Bronchial epithelial cell (primary cell): ENCODE measurements at regions not wholly inside any gene's neighbourhood (a gene's known extent, or its start where the extent isn't known, plus 50 kb on each side); places are given as distances from the start of the nearest gene placed in this dataset.

Experiments used
- DNase-seq: peaks from one replicate; pipeline ENCODE4 v3.0.0-alpha.2; 2010; ENCODE audit warnings: low read depth
- FAIRE-seq: peaks from 2 replicates; lab custom pipeline; 2011; peaks lifted over from hg19 to GRCh38; lab: Jason Lieb, UNC
- H3K27me3 ChIP-seq: 2 replicates; pipeline ENCODE4 v1.5.1; 2011; ENCODE audit warnings: low read length; ENCODE audit not compliant: control insufficient read depth, insufficient read depth
- H3K36me3 ChIP-seq: 2 replicates; pipeline ENCODE4 v1.5.1; 2011; ENCODE audit warnings: low read length; ENCODE audit not compliant: control insufficient read depth, insufficient read depth
- H3K4me3 ChIP-seq: 2 replicates; pipeline ENCODE4 v1.5.1; 2011; ENCODE audit warnings: mild to moderate bottlenecking, low read depth, low read length, control low read depth
- CTCF ChIP-seq: IDR thresholded peaks from 2 replicates; pipeline ENCODE4 v1.5.1; 2011; ENCODE audit warnings: mild to moderate bottlenecking, moderate library complexity, low read length, control low read depth, inconsistent platforms; ENCODE audit not compliant: insufficient read depth, severe bottlenecking

DNA sequence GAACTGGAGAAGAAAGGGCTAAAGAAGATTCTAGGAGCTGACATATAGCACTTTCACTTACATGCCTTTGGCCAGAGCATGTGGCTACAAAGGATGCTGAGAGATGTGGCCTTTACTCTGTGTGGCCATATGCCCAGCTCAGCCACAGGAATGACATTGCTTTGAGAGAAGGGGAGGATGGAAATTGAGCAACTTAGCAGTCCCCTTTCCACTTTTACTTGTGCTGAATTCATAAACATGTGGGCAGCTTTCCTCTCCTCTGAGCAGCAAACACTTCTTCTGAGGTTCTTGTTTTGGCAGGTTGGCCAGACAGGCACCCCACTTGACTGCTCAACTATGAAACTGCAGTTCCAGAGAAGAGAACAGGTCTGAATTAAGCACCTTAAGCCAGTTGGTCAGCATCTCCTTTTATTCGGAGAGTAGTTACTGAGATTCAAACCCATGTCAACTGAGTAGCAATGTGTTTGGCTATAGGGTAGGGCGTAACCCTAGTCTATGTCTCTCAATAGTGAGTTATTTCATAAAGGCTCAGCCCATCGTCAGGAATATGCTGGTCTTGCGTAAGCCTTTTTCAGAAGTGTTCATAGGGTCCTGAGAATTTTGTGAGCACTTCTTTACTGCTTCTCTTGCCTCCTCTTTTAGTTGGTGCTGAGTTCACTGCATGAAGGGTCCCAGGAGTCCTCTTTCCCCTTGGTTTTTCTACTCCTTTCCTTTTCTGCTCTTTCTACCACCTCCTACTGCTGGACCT, 134.5 kb downstream of the PALM2AKAP2 start:
- FAIRE-seq (no peak), DNase-seq (no peak)
- Histone ChIP-seq H3K4me3 (no peak overlapping the region), H3K36me3 (no peaks in the 10 kb centered on the region), H3K27me3 (no peaks in the 10 kb centered on the region)
- no peak for TF ChIP-seq CTCF

DNA sequence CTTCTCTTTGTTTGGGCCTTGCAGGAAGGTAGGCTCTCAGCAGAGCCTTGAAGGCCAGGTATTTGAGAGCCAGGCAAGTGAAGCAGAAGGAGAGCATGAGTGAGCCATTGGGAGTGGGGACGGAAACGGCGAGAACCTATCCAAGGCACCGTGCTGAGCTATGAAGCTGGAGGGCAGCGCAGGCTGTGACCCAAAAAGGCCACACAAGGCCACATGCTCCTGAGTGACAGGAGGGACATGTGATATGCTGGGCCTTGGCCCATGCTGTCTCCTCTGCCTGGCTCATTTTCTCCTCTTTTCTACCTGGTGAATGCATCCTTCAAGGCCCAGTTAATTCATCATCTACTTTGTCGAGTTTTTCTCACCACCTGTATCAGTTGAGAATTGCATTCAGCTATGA, 136.3 kb downstream of the PALM2AKAP2 start:
- H3K27me3 ChIP-seq, result no peaks in the 10 kb centered on the region
- H3K36me3 ChIP-seq, result no peaks in the 10 kb centered on the region
- H3K4me3 ChIP-seq, result no peak overlapping the region
- no peak for FAIRE-seq
- TF ChIP-seq CTCF, result no peak
- no peak for DNase-seq

DNA sequence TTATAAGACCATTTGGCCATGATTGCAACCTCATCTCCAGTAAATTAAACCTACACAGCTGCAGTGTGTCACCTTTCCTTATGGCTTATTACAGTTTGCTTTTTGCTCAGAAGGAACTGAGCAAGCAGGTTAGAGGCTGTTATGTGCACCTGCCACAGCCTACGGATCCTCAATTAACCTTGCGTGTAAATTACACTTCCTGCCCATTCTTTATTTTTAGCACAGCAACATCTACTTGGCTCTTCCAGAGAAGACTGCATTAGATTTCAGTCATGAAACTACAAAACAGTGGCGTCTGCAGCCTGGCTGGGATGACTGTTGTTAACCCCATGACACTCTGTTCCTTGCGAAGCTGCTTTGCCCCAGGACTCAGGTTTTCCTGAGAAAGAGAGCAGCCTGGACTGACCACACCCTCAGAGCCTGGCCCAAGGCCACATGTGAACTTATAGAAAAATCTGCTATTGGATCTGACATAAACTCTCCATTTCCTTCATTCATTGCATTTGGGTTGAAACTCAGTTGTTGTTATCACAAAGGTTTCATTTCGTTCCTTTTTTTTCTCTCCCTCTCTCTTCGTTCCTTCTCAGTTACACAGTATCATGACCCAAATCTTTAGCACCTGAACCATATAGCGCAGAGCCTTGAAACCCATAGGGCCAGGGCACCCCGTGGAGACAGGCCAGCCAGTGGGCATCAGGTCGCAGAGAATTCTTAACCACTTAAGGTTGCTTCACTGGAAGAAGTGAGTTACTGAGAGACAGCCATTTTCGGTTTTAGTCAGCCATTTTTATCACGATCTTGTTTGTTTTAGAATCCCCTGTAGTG, 138.6 kb downstream of the PALM2AKAP2 start:
- TF ChIP-seq CTCF, result no peak
- Histone ChIP-seq H3K36me3 (no peaks in the 10 kb centered on the region), H3K27me3 (no peaks in the 10 kb centered on the region), H3K4me3 (no peak overlapping the region)
- FAIRE-seq (no peak), DNase-seq (no peak)

GRCh38 chr9:109919736-109920408, 139.9 kb downstream of the PALM2AKAP2 start:
- no peak overlapping the region for H3K4me3 ChIP-seq
- H3K27me3 ChIP-seq, result no peaks in the 10 kb centered on the region
- FAIRE-seq, result no peak
- H3K36me3 ChIP-seq, result no peaks in the 10 kb centered on the region
- DNase-seq, result no peak
- no peak for TF ChIP-seq CTCF

DNA sequence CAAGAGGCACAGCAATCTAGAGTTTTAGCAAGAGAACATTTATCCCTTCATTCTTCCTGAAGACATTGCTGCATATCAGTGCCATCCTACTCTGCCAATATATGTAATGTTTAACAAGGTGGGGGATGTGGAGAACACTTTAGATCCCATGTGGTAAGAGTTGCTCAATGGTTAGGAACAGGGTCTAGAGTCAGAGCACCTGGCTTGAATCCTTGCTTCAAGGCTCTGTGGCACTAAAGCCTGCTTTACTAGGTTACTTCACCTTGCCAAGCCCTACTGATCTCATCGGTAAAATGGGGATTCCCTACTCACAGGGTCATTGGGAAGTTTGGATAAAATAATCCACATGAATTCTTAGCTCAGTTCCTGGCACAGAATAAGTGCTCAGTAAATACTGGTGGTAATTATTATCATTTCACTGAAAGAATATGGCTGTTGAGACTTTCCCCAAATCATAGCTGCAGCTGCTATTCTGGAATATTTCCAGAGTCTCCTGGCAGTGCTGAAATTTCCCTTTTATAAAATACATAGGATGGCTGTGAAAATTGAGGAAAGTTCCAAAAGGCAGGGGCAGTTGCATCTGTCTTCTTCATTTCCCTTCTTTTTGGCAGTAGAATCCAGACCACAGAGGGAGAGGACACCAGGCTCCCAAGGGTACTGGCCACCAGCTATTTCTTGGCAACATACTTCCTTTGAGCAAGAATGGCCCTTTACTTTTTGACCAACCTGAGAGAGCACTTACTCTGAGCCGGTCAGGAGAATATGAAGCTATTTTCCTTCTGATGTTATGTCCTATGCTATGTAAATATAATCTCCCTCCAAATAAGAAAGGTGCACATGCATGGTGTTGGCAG, 142.8 kb downstream of the PALM2AKAP2 start:
- no peaks in the 10 kb centered on the region for H3K27me3 ChIP-seq
- no peak for TF ChIP-seq CTCF
- FAIRE-seq (no peak), DNase-seq (no peak)
- H3K36me3 ChIP-seq, result no peaks in the 10 kb centered on the region
- no peak overlapping the region for H3K4me3 ChIP-seq
